CD4-positive, alpha-beta T cell (primary cell): ENCODE measurements at regions not wholly inside any gene's neighbourhood (a gene's known extent, or its start where the extent isn't known, plus 50 kb on each side); places are given as distances from the start of the nearest gene placed in this dataset.

Source experiments
- ATAC-seq: fragments of 200-7000 bp; cut with Tn5 transposase; one replicate; pipeline ENCODE4 v1.10.0; 2022; ENCODE audit warnings: mild to moderate bottlenecking; ENCODE audit not compliant: poor library complexity
- CTCF ChIA-PET: fragments of 350-600 bp; sonication (Branson Sonifier 250); formaldehyde crosslinking; loops from one replicate; lab custom pipeline; 2021; ENCODE audit warnings: antibody characterized with exemption, inconsistent platforms; lab: Charles Lee
- POLR2A ChIA-PET: fragments of 350-600 bp; sonication (Branson Sonifier 250); formaldehyde crosslinking; loops from one replicate; lab custom pipeline; 2021; ENCODE audit warnings: antibody characterized with exemption, inconsistent platforms; lab: Charles Lee
- DNase-seq, 14 experiments: peaks; one replicate each; pipeline ENCODE4 v3.0.0-alpha.2; 2013 to 2020; ENCODE audit warnings: mixed read lengths in 2 of 14
- H3K27ac ChIP-seq, 2 donors: one replicate each; pipeline versions ENCODE4 v1.5.1 to v1.7.0; 2013; ENCODE audit warnings: low read length in 2 of 2, low read depth in 1 of 2, mild to moderate bottlenecking in 1 of 2
- H3K27me3 ChIP-seq, 2 experiments: 1 replicate in 1 of 2; 2 replicates in 1 of 2; pipeline versions ENCODE4 v1.6.1 to v1.7.0; 2013; ENCODE audit warnings: low read length in 2 of 2, control low read depth in 1 of 2, mild to moderate bottlenecking in 1 of 2, moderate library complexity in 1 of 2; ENCODE audit not compliant: insufficient read depth in 2 of 2, control insufficient read depth in 1 of 2
- H3K36me3 ChIP-seq: one replicate; pipeline ENCODE4 v1.6.1; 2013; ENCODE audit warnings: low read length, control low read depth; ENCODE audit not compliant: insufficient read depth
- H3K4me1 ChIP-seq: one replicate; pipeline ENCODE4 v1.6.1; 2013; ENCODE audit warnings: low read length, control low read depth; ENCODE audit not compliant: insufficient read depth
- H3K4me3 ChIP-seq: one replicate; pipeline ENCODE4 v1.5.1; 2013; ENCODE audit warnings: mild to moderate bottlenecking, low read length, moderate library complexity
- H3K9me3 ChIP-seq, 2 experiments: 1 replicate in 1 of 2; 2 replicates in 1 of 2; pipeline versions ENCODE4 v1.6.1 to v1.7.0; 2013; ENCODE audit warnings: low read length in 2 of 2, mild to moderate bottlenecking in 2 of 2, control low read depth in 1 of 2, moderate library complexity in 1 of 2; ENCODE audit not compliant: control insufficient read depth in 1 of 2, insufficient read depth in 1 of 2
- H3K27ac Mint-ChIP-seq: one replicate; pipeline ENCODE4 v1.8.0; 2020; ENCODE audit warnings: mixed read lengths
- H3K27me3 Mint-ChIP-seq: one replicate; pipeline ENCODE4 v1.8.0; 2021; ENCODE audit warnings: mixed read lengths
- H3K36me3 Mint-ChIP-seq: one replicate; pipeline ENCODE4 v1.8.0; 2021; ENCODE audit warnings: low read depth, mixed read lengths
- H3K4me1 Mint-ChIP-seq: one replicate; pipeline ENCODE4 v1.8.0; 2021; ENCODE audit warnings: low read depth, mixed read lengths
- H3K4me3 Mint-ChIP-seq: one replicate; pipeline ENCODE4 v1.8.0; 2020; ENCODE audit warnings: mild to moderate bottlenecking, mixed read lengths
- H3K9me3 Mint-ChIP-seq: one replicate; pipeline ENCODE4 v1.8.0; 2020; ENCODE audit warnings: mixed read lengths
- CTCF ChIP-seq: fragments of 200-600 bp; IDR thresholded peaks from one replicate; pipeline ENCODE4 v1.8.0; 2022; ENCODE audit warnings: antibody characterized with exemption, mild to moderate bottlenecking
- intact Hi-C, 2 experiments: fragments of 100-400 bp; cut with DNase I in 1 of 2; cut with micrococcal nuclease in 1 of 2; formaldehyde crosslinking; loops; one replicate each; pipeline versions ENCODE4 v1.15.1 to v1.9.0; 2023 to 2025; cut with DNase I, micrococcal nuclease

DNA sequence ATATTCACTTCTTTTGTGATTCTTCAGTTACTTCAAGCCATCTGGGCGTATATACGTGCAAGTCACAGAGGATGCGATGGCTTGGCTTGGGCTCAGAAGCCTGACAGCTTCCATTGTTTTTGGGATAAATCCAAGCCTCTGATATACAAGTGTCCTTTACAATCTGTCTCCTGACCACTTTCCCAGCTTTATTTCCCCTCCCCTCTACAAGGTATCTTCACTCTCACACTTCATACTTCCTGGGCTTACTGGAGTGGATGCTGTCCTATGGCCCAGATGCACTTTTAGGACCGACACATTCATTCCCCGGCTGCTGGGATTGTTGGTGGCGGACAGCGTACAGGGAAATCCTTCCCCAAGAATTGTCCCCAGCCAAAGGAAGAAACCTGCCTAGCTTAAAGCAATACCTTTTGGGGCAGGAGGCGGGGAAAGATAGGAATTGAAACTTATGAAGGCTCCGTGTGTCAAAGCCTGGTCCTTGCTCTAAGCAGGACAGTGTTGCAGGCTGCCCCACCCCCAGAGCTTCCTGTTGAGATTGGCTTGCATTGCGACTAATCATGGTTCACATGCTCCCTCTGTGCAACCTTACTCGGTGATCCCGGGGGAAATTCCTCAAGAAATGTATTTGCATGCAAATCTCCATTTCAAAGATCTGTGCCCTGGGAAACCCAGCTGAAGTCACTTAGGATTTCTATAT, 802.9 kb upstream of the ID2 start:
- Histone ChIP-seq H3K4me3 (no peak overlapping the region), H3K27me3 (no peaks in the 10 kb centered on the region), H3K9me3 (no peaks in the 10 kb centered on the region), H3K27ac (no peak overlapping the region), H3K4me1 (no peaks in the 10 kb centered on the region), H3K36me3 (no peaks in the 10 kb centered on the region)
- ATAC-seq (no peak), DNase-seq (no peak)
- POLR2A ChIA-PET, result no interaction called here
- no peak for TF ChIP-seq CTCF
- H3K27ac Mint-ChIP-seq, result no peak overlapping the region
- intact Hi-C loops, result no loop called here
- H3K4me1 Mint-ChIP-seq, result no peaks in the 10 kb centered on the region
- H3K9me3 Mint-ChIP-seq, result no peaks in the 10 kb centered on the region
- no peaks in the 10 kb centered on the region for H3K27me3 Mint-ChIP-seq
- no peak overlapping the region for H3K4me3 Mint-ChIP-seq
- H3K36me3 Mint-ChIP-seq, result no peaks in the 10 kb centered on the region
- CTCF ChIA-PET, result no interaction called here

DNA sequence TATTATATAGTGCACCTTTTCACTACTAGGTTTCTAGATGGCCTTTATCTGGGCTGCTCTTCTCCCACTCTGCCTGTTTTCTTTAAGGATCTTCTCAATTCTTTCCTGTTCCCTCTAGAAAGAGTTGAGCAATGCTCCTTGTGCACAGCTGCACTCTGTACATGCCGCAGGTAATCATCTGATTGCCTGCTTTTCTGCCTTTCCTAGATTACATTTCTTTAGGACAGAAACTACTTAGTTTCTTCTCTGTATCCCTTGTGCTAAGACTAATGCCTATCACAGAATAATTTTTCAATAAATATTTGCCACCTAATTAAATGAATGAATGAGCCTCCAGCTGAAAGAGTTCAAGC, 802.4 kb upstream of the ID2 start:
- ChIA-PET CTCF (no interaction called here), POLR2A (no interaction called here)
- no peak overlapping the region for H3K27ac Mint-ChIP-seq
- ATAC-seq (no peak), DNase-seq (no peak)
- Histone ChIP-seq H3K36me3 (no peaks in the 10 kb centered on the region), H3K9me3 (no peaks in the 10 kb centered on the region), H3K4me1 (no peaks in the 10 kb centered on the region), H3K4me3 (no peak overlapping the region), H3K27me3 (no peaks in the 10 kb centered on the region), H3K27ac (no peak overlapping the region)
- intact Hi-C loops, result no loop called here
- TF ChIP-seq CTCF, result no peak
- H3K4me3 Mint-ChIP-seq, result no peak overlapping the region
- no peaks in the 10 kb centered on the region for H3K4me1 Mint-ChIP-seq
- no peaks in the 10 kb centered on the region for H3K36me3 Mint-ChIP-seq
- no peaks in the 10 kb centered on the region for H3K27me3 Mint-ChIP-seq
- no peaks in the 10 kb centered on the region for H3K9me3 Mint-ChIP-seq

GRCh38 chr2:7880126-7880525, 801.7 kb upstream of the ID2 start:
- Mint-ChIP-seq H3K9me3 (no peaks in the 10 kb centered on the region), H3K4me1 (no peaks in the 10 kb centered on the region), H3K27me3 (no peaks in the 10 kb centered on the region), H3K4me3 (no peak overlapping the region), H3K27ac (no peak overlapping the region), H3K36me3 (no peaks in the 10 kb centered on the region)
- Histone ChIP-seq H3K4me1 (no peaks in the 10 kb centered on the region), H3K27ac (no peak overlapping the region), H3K4me3 (no peak overlapping the region), H3K36me3 (no peaks in the 10 kb centered on the region), H3K9me3 (no peaks in the 10 kb centered on the region), H3K27me3 (no peaks in the 10 kb centered on the region)
- ATAC-seq (no peak), DNase-seq (no peak)
- no peak for TF ChIP-seq CTCF
- ChIA-PET CTCF (no interaction called here), POLR2A (interaction anchor here (1.1 kb wide), 1 partner anchor 11 kb away, joined by 5 read pairs; no protein-coding TSS in a partner anchor)
- intact Hi-C loops, result no loop called here
